ENCODE measurements at regions not wholly inside any gene's neighbourhood (a gene's known extent, or its start where the extent isn't known, plus 50 kb on each side); places are given as distances from the start of the nearest gene placed in this dataset.

- TF ChIP-seq ZNF318 (CRISPR knock-in tag; IDR thresholded peaks at IDR 0.05) (no peak), ZFP36 (IDR thresholded peaks at IDR 0.05; ENCODE audit: borderline replicate concordance, low read depth, low read length, partially characterized antibody) (peak; percentile 28), KAT2B (IDR thresholded peaks at IDR 0.05; ENCODE audit: borderline replicate concordance, low read depth, low read length) (no peak), RAD21 (CRISPR knock-in tag; IDR thresholded peaks at IDR 0.05) (peak; percentile 88), SOX13 (IDR thresholded peaks at IDR 0.05) (no peak), SOX13 (CRISPR knock-in tag; conservative IDR thresholded peaks at IDR 0.05 in 1 of 2, IDR thresholded peaks at IDR 0.05 in 1 of 2) (0 out of 4 replicates have a peak, but pooled peaks of 1 of the 2 experiments have one; percentile 22), SAP130 (CRISPR knock-in tag; IDR thresholded peaks at IDR 0.05; ENCODE audit: low read depth) (0 out of 2 replicates have a peak, but pooled peaks have one; percentile 25), TGIF2 (CRISPR knock-in tag; IDR thresholded peaks at IDR 0.05) (no peak), FIP1L1 (IDR thresholded peaks at IDR 0.05; ENCODE audit: borderline replicate concordance, insufficient read depth, low read depth, low read length) (no peak), SMARCE1 (IDR thresholded peaks at IDR 0.05; ENCODE audit: borderline replicate concordance) (no peak), KDM5B (CRISPR knock-in tag; IDR thresholded peaks at IDR 0.05; ENCODE audit: borderline replicate concordance) (no peak), POLR2AphosphoS2 (IDR thresholded peaks at IDR 0.05; ENCODE audit: low read depth, low read length) (no peak), ERF (CRISPR knock-in tag; IDR thresholded peaks at IDR 0.05) (0 out of 2 replicates have a peak, but pooled peaks have one; percentile 27), ZMAT5 (CRISPR knock-in tag; IDR thresholded peaks at IDR 0.05; ENCODE audit: borderline replicate concordance, low read depth) (no peak), REPIN1 (CRISPR knock-in tag; IDR thresholded peaks at IDR 0.05; ENCODE audit: borderline replicate concordance, low read depth) (0 out of 2 replicates have a peak, but pooled peaks have one; percentile 47)
- TF ChIP-seq, protein P1, sequence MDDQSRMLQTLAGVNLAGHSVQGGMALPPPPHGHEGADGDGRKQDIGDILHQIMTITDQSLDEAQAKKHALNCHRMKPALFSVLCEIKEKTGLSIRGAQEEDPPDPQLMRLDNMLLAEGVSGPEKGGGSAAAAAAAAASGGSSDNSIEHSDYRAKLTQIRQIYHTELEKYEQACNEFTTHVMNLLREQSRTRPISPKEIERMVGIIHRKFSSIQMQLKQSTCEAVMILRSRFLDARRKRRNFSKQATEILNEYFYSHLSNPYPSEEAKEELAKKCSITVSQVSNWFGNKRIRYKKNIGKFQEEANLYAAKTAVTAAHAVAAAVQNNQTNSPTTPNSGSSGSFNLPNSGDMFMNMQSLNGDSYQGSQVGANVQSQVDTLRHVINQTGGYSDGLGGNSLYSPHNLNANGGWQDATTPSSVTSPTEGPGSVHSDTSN (CRISPR knock-in tag; IDR thresholded peaks at IDR 0.05; ENCODE audit: borderline replicate concordance): no peak
- TF ChIP-seq, protein P2, sequence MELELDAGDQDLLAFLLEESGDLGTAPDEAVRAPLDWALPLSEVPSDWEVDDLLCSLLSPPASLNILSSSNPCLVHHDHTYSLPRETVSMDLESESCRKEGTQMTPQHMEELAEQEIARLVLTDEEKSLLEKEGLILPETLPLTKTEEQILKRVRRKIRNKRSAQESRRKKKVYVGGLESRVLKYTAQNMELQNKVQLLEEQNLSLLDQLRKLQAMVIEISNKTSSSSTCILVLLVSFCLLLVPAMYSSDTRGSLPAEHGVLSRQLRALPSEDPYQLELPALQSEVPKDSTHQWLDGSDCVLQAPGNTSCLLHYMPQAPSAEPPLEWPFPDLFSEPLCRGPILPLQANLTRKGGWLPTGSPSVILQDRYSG (CRISPR knock-in tag; IDR thresholded peaks at IDR 0.05): no peak
These were observed 87.2 kb downstream of the PTTG1 start (continued) for GRCh38 chr5:160508780-160509361.

Measured in HepG2 (cell line).